Panc1 (cell line): ENCODE measurements at regions not wholly inside any gene's neighbourhood (a gene's known extent, or its start where the extent isn't known, plus 50 kb on each side); places are given as distances from the start of the nearest gene placed in this dataset.

Experiments
- POLR2AphosphoS5 ChIP-seq: IDR thresholded peaks from 2 replicates; pipeline ENCODE4 v1.6.1; 2012; ENCODE audit warnings: mild to moderate bottlenecking, low read depth, low read length, moderate library complexity
- SIN3A ChIP-seq: IDR thresholded peaks from 2 replicates; pipeline ENCODE4 v1.6.1; 2012; ENCODE audit warnings: low read depth, mild to moderate bottlenecking, low read length, moderate library complexity, borderline replicate concordance; ENCODE audit not compliant: insufficient read depth
- TCF7L2 ChIP-seq: IDR thresholded peaks from 2 replicates; pipeline ENCODE4 v1.6.1; 2011; ENCODE audit warnings: mild to moderate bottlenecking, low read depth, low read length, inconsistent platforms
- TF ChIP-seq, protein P1 (sequence below): fragments of 450-650 bp; IDR thresholded peaks from 2 replicates; pipeline ENCODE4 v1.5.1; 2017; ENCODE audit warnings: mild to moderate bottlenecking

DNA sequence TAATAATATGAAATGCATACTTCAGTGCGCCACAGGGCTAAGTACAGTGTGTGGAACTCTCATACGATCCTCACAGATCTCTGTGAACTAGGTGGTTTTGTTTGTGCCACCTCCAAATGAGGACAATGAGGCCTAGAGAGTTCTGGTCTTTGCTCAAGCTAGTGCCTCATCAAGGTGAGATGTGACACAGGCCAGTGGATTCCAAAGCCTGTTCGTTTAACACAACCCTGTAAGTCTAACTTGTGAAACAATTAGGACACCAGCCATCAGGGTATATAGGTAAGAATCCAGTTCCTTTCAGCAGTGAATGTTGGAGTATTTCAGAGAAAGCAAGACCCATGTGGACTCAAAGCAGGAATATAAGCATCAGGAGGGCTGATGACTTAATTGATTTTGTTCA lies 130.7 kb upstream of the GAS1 start:
- TF ChIP-seq, protein P1, sequence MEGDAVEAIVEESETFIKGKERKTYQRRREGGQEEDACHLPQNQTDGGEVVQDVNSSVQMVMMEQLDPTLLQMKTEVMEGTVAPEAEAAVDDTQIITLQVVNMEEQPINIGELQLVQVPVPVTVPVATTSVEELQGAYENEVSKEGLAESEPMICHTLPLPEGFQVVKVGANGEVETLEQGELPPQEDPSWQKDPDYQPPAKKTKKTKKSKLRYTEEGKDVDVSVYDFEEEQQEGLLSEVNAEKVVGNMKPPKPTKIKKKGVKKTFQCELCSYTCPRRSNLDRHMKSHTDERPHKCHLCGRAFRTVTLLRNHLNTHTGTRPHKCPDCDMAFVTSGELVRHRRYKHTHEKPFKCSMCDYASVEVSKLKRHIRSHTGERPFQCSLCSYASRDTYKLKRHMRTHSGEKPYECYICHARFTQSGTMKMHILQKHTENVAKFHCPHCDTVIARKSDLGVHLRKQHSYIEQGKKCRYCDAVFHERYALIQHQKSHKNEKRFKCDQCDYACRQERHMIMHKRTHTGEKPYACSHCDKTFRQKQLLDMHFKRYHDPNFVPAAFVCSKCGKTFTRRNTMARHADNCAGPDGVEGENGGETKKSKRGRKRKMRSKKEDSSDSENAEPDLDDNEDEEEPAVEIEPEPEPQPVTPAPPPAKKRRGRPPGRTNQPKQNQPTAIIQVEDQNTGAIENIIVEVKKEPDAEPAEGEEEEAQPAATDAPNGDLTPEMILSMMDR = no peak
- TF ChIP-seq SIN3A (no peak), POLR2AphosphoS5 (no peak), TCF7L2 (no peak)
